Trophoblast cell (in vitro differentiated cells and primary cell): ENCODE measurements at regions not wholly inside any gene's neighbourhood (a gene's known extent, or its start where the extent isn't known, plus 50 kb on each side); places are given as distances from the start of the nearest gene placed in this dataset.

Source experiments
- DNase-seq, 2 donors: peaks; one replicate each; pipeline ENCODE4 v3.0.0-alpha.2; 2016
- H2AFZ ChIP-seq: 2 replicates; pipeline ENCODE4 v1.6.1; 2013; ENCODE audit warnings: low read length, moderate library complexity, mild to moderate bottlenecking; ENCODE audit not compliant: insufficient read depth, poor library complexity
- H2AK5ac ChIP-seq: 2 replicates; pipeline ENCODE4 v1.6.1; 2013; ENCODE audit warnings: mild to moderate bottlenecking, low read length
- H2BK120ac ChIP-seq: 2 replicates; pipeline ENCODE4 v1.6.1; 2013; ENCODE audit warnings: low read length, mild to moderate bottlenecking, moderate library complexity; ENCODE audit not compliant: insufficient read depth, poor library complexity
- H2BK12ac ChIP-seq: 2 replicates; pipeline ENCODE4 v1.6.1; 2013; ENCODE audit warnings: mild to moderate bottlenecking, low read length, moderate library complexity
- H2BK5ac ChIP-seq: 2 replicates; pipeline ENCODE4 v1.6.1; 2013; ENCODE audit warnings: low read length, low read depth, moderate library complexity, mild to moderate bottlenecking; ENCODE audit not compliant: poor library complexity
- H3K14ac ChIP-seq: 2 replicates; pipeline ENCODE4 v1.6.1; 2013; ENCODE audit warnings: mild to moderate bottlenecking, low read length
- H3K18ac ChIP-seq: 2 replicates; pipeline ENCODE4 v1.6.1; 2013; ENCODE audit warnings: mild to moderate bottlenecking, low read length
- H3K23ac ChIP-seq: 2 replicates; pipeline ENCODE4 v1.6.1; 2013; ENCODE audit warnings: low read length
- H3K27ac ChIP-seq: 2 replicates; pipeline ENCODE4 v1.5.1; 2013; ENCODE audit warnings: low read depth, mild to moderate bottlenecking, inconsistent platforms, low read length, moderate library complexity
- H3K27me3 ChIP-seq: 2 replicates; pipeline ENCODE4 v1.6.1; 2013; ENCODE audit warnings: inconsistent platforms, mild to moderate bottlenecking, low read length, moderate library complexity; ENCODE audit not compliant: insufficient read depth
- H3K36me3 ChIP-seq, 2 experiments: 1 replicate in 1 of 2; 2 replicates in 1 of 2; pipeline ENCODE4 v1.6.1; 2013; ENCODE audit warnings: low read length in 2 of 2, mild to moderate bottlenecking in 2 of 2, moderate library complexity in 1 of 2; ENCODE audit not compliant: insufficient read depth in 2 of 2, control insufficient read depth in 1 of 2
- H3K4ac ChIP-seq: 2 replicates; pipeline ENCODE4 v1.6.1; 2013; ENCODE audit warnings: low read depth, mild to moderate bottlenecking, low read length, moderate library complexity
- H3K4me1 ChIP-seq, 2 experiments: 1 replicate in 1 of 2; 2 replicates in 1 of 2; pipeline ENCODE4 v1.6.1; 2013; ENCODE audit warnings: low read length in 2 of 2, mild to moderate bottlenecking in 2 of 2, moderate library complexity in 1 of 2; ENCODE audit not compliant: insufficient read depth in 2 of 2, control insufficient read depth in 1 of 2
- H3K4me2 ChIP-seq: 2 replicates; pipeline ENCODE4 v1.6.1; 2013; ENCODE audit warnings: inconsistent platforms, mild to moderate bottlenecking, low read length, moderate library complexity
- H3K4me3 ChIP-seq: 2 replicates; pipeline ENCODE4 v1.5.1; 2013; ENCODE audit warnings: mild to moderate bottlenecking, low read depth, low read length, inconsistent platforms
- H3K79me1 ChIP-seq: one replicate; pipeline ENCODE4 v1.6.1; 2013; ENCODE audit warnings: low read length
- H3K79me2 ChIP-seq: 2 replicates; pipeline ENCODE4 v1.6.1; 2013; ENCODE audit warnings: low read length, mild to moderate bottlenecking; ENCODE audit not compliant: control insufficient read depth, insufficient read depth, poor library complexity
- H3K9ac ChIP-seq: 2 replicates; pipeline ENCODE4 v1.6.1; 2013; ENCODE audit warnings: mild to moderate bottlenecking, low read length
- H3K9me3 ChIP-seq: 2 replicates; pipeline ENCODE4 v1.6.1; 2013; ENCODE audit warnings: low read depth, mild to moderate bottlenecking, control low read depth, inconsistent platforms, low read length; ENCODE audit not compliant: insufficient read depth
- H4K12ac ChIP-seq: 2 replicates; pipeline ENCODE4 v1.6.1; 2013; ENCODE audit warnings: low read depth, mild to moderate bottlenecking, low read length, moderate library complexity
- H4K8ac ChIP-seq: 2 replicates; pipeline ENCODE4 v1.6.1; 2013; ENCODE audit warnings: low read depth, mild to moderate bottlenecking, low read length, moderate library complexity
- H4K91ac ChIP-seq: one replicate; pipeline ENCODE4 v1.6.1; 2013; ENCODE audit warnings: low read depth, mild to moderate bottlenecking, low read length, moderate library complexity
- WGBS: extraction: QIAGEN DNeasy Blood & Tissue Kit; methylation state at CpG from one replicate; pipeline ENCODE4 v1.1.7; 2013; ENCODE audit warnings: missing lambda C conversion rate; ENCODE audit not compliant: insufficient read length, insufficient coverage; ENCODE audit errors: extremely low coverage; 5-methylcytosine and 5-hydroxymethylcytosine counted together

DNA sequence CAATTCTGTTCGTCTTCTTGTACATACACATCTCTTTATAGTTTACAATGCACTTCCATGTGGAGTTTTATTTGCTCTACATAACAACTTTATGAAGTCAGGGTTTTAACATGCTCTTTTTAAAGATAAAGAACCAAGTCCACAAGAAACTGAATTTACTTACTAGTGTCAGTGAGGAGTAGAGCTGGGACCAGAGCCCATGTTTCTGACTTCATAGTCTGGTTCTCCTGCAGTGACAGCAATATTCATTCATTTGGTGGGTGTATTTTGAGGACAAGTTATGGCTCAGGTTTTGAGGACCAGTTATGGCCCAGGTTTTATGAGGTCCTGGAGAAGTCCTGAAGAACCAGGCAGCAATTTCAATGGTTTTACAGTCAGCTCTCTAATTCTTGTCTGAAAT, 481.9 kb upstream of the TNC start:
- H3K4me3 ChIP-seq = no peak overlapping the region

DNA sequence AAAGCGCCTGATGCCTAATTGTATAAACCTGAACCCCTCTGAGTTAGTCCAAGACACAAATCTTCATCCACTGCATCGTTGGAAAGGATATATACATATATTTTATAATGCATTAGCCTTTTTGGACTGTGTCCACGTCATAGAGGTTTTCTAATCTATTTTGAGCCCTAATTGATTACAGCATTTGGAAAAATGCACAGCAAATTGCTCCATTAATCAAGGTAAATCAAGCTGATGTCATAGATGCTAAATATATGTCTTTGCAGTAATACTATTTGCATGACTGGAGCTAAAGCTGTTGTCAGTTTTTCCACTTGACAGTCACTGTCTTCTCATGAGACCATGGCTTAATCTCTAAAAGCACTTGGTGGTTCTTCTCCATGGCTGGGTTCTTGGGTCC, 483.5 kb upstream of the TNC start:
- Histone ChIP-seq H3K36me3 (no peaks in the 10 kb centered on the region), H4K12ac (no peak overlapping the region), H3K27me3 (no peaks in the 10 kb centered on the region), H3K27ac (no peak overlapping the region), H4K8ac (no peak overlapping the region), H3K79me1 (peaks cover 4% of the 10 kb centered on the region), H3K4me3 (no peak overlapping the region), H3K18ac (no peak overlapping the region), H4K91ac (no peak overlapping the region), H3K9ac (no peak overlapping the region), H2BK120ac (no peak overlapping the region), H3K79me2 (no peaks in the 10 kb centered on the region), H2AK5ac (no peak overlapping the region), H3K4ac (no peak overlapping the region), H3K23ac (no peak overlapping the region), H2AFZ (no peak overlapping the region), H3K14ac (no peak overlapping the region), H2BK5ac (no peak overlapping the region), H3K9me3 (no peaks in the 10 kb centered on the region), H3K4me1 (no peaks in the 10 kb centered on the region), H3K4me2 (no peak overlapping the region), H2BK12ac (no peak overlapping the region)
- DNase-seq = no peak
- WGBS = no CpG with 5 or more reads among the region's 3 CpGs

More for the DNA sequence above, 481.9 kb upstream of the TNC start:
- H3K18ac ChIP-seq = no peak overlapping the region
- H3K14ac ChIP-seq = no peak overlapping the region
- no peak overlapping the region for H2BK5ac ChIP-seq
- H3K9me3 ChIP-seq = no peaks in the 10 kb centered on the region
- H3K4me2 ChIP-seq = no peak overlapping the region
- no peak for DNase-seq
- H2AFZ ChIP-seq = no peak overlapping the region
- H2BK120ac ChIP-seq = no peak overlapping the region
- H3K23ac ChIP-seq = no peak overlapping the region
- no peak overlapping the region for H3K9ac ChIP-seq
- H3K4ac ChIP-seq = no peak overlapping the region
- H3K36me3 ChIP-seq = no peaks in the 10 kb centered on the region
- no peak overlapping the region for H4K12ac ChIP-seq
- H3K4me1 ChIP-seq = peaks cover 2 to 3% of the 10 kb centered on the region in 2 experiments
- H3K79me1 ChIP-seq = peaks cover 4% of the 10 kb centered on the region
- H3K27ac ChIP-seq = no peak overlapping the region
- no peaks in the 10 kb centered on the region for H3K27me3 ChIP-seq
- H3K79me2 ChIP-seq = no peaks in the 10 kb centered on the region
- no peak overlapping the region for H4K8ac ChIP-seq
- WGBS = no CpG with 5 or more reads among the region's 1 CpG
- H2BK12ac ChIP-seq = no peak overlapping the region
- H2AK5ac ChIP-seq = no peak overlapping the region
- no peak overlapping the region for H4K91ac ChIP-seq

DNA sequence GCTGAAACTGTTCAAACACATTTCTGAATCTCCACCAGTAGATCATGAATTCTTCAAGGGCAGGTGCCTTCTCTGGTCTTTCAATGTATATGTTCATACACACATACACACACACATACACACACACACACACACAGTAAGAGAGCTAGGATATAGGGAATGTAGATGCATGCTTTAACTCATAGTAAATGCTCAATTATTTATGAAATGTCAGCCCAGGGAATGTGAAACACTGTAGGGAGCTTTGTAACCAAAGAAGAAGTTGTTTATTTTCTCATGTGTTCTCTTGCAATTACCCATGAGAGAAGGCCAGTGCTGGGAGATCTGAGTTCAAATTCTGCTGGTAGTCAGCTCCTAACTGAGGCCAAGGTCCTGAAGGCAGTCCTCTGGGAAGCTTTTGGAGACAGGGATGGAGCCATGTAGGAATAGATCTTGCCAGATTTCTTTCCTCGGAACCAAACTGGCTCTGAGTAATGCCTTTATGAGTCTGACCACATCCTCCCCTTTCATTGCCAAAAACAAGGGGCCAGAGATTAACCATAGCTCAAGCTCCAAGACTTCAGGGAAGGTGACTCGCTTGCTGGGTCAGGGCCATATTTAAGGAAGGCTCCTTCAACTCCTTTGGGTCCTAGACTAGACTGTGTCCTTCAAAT, 487.0 kb upstream of the TNC start:
- Histone ChIP-seq H2BK5ac (no peak overlapping the region), H3K9ac (no peak overlapping the region), H4K91ac (no peak overlapping the region), H3K4me1 (no peaks in the 10 kb centered on the region), H2AFZ (no peak overlapping the region), H4K8ac (no peak overlapping the region), H2BK12ac (no peak overlapping the region), H3K79me2 (no peaks in the 10 kb centered on the region), H3K4me3 (no peak overlapping the region), H4K12ac (no peak overlapping the region), H3K27me3 (no peaks in the 10 kb centered on the region), H3K36me3 (no peaks in the 10 kb centered on the region), H3K4me2 (no peak overlapping the region), H3K18ac (no peak overlapping the region), H3K23ac (no peak overlapping the region), H3K79me1 (peaks cover 2% of the 10 kb centered on the region), H2BK120ac (no peak overlapping the region), H2AK5ac (no peak overlapping the region), H3K9me3 (no peaks in the 10 kb centered on the region), H3K14ac (no peak overlapping the region), H3K4ac (no peak overlapping the region), H3K27ac (no peak overlapping the region)
- peak in 1 of 2 donors; percentile 58 for DNase-seq
- WGBS = no CpG with 5 or more reads among the region's 2 CpGs

DNA sequence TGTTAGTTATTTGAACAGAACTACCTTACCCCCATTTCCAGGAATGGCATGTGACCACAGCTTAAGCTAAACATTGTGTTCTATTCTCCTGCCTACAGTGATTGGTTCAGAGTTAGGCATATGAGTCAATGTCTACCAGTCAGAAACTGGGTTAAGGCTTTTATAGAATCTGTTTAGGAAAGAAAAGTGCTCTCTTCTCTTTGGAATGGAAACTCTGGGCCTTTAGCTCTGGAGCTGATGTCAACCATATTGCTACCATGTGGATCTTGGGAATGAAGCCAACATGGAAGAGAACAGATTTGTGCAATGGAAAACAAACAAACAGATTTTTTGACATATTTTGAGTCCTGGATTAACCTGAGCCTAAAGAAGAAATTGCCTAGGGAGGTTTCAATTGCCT, 488.9 kb upstream of the TNC start:
- H3K4me1 ChIP-seq = no peaks in the 10 kb centered on the region

More for the DNA sequence above, 488.9 kb upstream of the TNC start:
- H4K91ac ChIP-seq = no peak overlapping the region
- H3K14ac ChIP-seq = no peak overlapping the region
- H3K4ac ChIP-seq = no peak overlapping the region
- H3K79me1 ChIP-seq = peaks cover 6% of the 10 kb centered on the region
- H3K18ac ChIP-seq = no peak overlapping the region
- H4K12ac ChIP-seq = no peak overlapping the region
- no peak overlapping the region for H4K8ac ChIP-seq
- H3K36me3 ChIP-seq = no peaks in the 10 kb centered on the region
- no peak for DNase-seq
- H3K4me3 ChIP-seq = no peak overlapping the region
- H3K4me2 ChIP-seq = no peak overlapping the region
- H3K23ac ChIP-seq = no peak overlapping the region
- no peak overlapping the region for H3K9ac ChIP-seq
- no peak overlapping the region for H2BK12ac ChIP-seq
- no peak overlapping the region for H3K27ac ChIP-seq
- no peak overlapping the region for H2AFZ ChIP-seq
- no peaks in the 10 kb centered on the region for H3K79me2 ChIP-seq
- no peaks in the 10 kb centered on the region for H3K27me3 ChIP-seq
- H2BK120ac ChIP-seq = no peak overlapping the region
- no peak overlapping the region for H2BK5ac ChIP-seq
- H3K9me3 ChIP-seq = no peaks in the 10 kb centered on the region
- H2AK5ac ChIP-seq = no peak overlapping the region
